ENCODE measurements at regions not wholly inside any gene's neighbourhood (a gene's known extent, or its start where the extent isn't known, plus 50 kb on each side); places are given as distances from the start of the nearest gene placed in this dataset.

DNA sequence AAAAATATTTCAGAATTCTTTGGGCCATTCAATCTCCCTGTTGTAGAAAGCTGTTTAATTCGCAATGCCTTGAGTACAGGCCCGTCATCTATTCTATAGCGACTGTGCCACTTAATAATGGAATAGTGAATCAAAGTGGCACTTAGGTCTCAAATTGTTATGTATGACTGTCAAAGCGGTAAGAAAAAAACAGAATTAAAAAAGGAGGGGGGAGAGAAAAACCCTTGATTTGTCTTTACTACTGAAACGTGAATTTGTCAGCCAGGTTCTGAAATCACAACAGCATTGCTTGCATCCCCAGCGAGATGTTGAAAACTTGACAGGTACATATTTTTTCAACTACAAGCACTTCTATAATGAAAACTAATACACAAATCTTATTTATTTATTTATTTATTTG is 320.9 kb downstream of the TFEC start:
- DNase-seq (ENCODE audit: low spot score) = no peak

DNA sequence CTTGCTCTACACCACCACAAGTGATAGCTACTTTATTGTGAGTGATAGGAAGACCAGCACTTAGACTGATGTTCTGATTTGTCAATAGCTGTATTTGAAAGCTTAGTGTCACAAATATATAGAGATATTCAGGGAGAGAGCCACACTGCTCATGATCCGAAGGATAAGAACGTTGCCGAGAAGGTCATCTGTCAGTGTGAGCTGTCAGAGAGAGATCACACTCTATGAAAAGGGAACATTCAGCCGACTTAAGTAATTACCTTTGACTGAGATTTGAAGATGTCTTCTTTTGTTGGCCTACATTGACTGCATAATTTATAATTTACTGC is 322.6 kb downstream of the TFEC start:
- DNase-seq (ENCODE audit: low spot score) = no peak

DNA sequence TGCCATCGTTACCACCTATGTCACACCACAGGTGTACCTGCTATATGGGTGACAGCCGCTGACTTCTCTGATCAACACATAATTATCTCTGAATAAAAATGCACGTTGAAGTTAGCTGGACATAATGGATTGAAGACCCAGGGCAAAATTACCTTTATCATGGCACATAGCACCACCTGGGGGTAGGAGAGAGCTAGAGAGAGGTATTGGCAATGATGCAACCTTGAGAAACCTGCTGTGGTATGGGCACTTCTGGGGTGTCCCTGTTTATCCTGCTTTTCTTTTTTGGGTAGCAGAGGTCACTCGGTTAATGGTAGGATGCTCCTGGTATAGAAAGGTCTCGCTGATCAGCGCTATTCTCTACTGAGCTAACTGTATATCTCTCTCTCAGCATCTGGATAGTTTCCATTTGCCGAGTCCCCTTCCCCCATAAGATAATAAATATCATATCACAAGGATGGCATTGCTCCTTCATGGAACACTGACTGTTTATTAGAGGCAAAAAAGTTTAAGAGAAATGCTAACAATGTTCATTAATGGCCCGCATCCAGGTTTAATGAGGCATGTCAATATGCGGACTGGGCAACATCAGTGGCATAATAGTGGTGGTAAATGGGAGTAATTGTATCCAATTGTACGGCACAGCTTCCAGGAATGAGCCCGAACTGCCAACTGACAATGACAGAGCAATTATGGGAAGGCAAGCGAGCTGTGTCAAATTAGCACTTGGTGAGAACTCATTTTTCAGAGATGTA is 323.1 kb downstream of the TFEC start:
- DNase-seq (ENCODE audit: low spot score) = no peak

DNA sequence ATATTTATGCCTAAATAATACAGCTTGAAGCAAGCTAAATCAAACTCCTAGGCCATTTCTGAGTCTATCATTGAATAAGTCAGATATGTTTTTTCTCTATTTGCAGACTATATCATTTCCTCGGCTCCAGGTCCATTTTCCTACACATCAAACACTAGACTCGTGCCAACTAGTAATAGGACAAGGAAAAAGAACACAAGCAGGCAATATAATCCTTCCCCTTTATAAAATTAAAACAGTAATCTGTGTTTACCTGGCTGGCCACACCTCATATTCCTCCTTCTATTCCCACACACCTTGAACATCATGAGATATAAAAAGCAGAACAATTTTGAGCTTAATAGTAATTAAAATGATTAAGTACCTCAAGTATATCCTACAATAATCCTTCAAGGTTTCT is 325.7 kb downstream of the TFEC start:
- DNase-seq (ENCODE audit: low spot score) = no peak

DNA sequence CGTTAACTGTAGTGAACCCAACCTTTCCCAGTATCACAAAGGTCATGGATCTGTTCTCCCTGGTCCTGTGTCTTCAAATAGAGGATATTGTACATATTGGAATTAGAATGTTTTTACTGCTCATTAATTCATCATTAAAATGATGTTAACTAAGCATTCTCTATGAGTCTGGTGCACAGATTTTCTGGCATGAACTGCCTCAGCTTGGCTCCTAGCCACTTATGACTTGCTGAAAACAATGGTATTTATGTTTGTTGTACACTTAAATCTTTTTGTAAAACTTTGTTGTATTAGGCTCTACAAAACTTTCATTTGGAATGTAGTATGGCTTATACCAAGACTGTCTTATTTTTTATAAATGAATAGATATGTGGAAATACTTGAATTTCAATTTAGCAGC is 329.4 kb downstream of the TFEC start:
- DNase-seq (ENCODE audit: low spot score) = no peak

DNA sequence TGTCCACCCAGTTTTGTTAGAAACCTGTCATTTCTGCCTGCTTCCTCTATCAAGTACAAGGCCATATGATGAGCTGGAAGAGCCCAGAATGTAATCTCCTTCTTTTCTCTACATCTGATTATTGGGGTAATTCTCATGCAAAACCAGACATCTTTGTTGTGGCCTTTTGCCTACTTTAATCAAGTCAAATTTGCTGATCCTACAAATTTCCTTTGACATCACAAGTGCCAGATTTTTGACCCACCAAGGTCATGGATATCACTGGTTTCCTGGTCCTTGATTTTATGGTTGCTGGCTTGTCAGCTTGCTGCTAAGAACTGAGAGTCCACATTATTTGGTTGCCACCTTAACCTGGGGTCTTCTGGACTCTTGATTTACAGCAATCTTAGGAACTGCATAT is 336.1 kb downstream of the TFEC start:
- no peak for DNase-seq (ENCODE audit: low spot score)

DNA sequence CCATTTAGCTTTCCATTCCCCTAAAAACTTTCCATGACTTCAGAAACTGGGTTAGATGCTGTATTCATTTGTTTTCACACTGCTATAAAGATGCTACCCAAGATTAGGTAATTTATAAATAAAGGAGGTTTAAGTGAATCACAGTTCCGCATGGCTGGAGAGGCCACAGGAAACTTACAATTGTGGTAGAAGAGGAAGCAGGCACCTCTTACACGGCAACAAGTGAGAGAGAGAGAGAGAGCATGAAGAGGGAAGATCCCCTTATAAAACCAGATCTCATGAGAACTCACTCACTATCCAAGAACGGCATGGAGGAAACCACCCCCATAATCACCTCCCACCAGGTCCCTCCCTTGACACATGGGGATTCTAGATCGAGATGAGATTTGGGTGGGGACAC is 336.8 kb downstream of the TFEC start:
- no peak for DNase-seq (ENCODE audit: low spot score)

DNA sequence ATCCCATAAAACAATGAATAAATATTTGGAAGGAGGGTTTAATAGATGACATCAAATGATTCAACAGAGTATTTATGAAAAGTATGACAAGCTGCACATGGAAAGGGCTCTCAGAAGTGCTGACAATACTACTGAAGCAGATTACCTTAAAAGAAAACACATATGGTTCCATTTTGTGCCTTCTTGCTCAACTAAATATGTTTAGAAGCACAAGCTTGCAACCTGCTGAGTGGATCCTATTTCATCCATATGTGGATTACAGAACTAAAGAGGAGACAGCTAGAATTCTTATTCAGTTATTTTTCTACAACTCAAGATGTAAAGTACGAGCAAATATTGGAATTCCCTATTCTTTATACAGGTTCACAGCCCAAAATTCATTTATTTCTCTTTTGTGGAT is 340.6 kb downstream of the TFEC start:
- DNase-seq (ENCODE audit: low spot score) = no peak

DNA sequence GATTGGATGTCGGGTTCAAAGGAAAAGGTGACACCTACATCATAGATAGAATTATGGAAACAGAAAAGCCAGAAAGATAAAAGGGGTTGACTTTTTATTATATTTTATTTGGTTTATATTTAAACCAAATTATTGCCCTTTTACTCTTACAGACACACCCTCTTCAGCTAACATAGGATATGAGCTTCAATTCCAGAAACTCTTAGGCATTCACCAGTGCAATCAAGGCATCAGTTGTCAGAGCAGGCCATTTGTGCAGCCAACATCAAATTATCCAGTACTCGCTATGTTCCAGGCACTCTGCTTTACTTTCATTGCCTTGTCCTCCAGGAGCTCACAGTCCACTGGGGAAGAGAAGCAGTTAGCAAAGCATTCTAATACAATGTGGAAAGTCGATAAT is 347.5 kb downstream of the TFEC start:
- DNase-seq (ENCODE audit: low spot score) = no peak

DNA sequence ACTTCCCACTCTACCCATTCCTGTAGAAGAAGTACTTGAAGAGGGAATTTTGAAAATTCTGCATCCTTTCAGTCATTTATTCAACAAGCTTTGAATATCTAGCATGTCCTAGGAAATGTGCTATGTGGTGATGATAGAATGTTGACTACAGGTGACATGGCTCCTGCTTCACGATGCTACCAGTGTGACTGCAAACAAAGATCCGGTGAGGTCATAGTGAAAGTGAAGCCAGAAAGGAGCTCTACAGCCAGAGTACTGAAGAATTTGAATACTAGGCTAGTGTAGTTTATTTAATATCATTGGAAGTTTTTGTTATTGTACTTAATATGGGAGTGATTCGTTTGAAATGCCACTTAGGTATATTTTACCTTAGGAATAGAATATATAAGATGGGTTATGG is 348.1 kb downstream of the TFEC start:
- no peak for DNase-seq (ENCODE audit: low spot score)

DNA sequence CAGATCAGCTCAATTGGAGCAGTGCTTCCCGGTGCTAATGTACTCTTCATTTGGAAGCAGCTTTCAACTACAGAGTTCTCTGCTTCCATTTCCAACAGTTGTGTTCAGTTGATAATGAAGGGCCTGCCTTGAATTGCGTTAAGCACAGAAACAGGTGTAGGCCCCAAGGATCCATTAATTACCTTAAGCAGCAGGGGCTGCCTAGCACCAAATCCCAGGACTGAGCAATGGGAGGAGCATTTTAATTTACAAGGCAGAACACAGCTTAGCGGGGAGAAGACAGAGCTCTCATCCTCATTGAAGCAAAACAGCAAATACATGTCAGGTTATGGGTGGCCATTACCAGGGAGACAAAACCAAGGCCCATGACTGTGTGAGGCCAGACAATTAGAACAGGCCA is 349.6 kb downstream of the TFEC start:
- no peak for DNase-seq (ENCODE audit: low spot score)

DNA sequence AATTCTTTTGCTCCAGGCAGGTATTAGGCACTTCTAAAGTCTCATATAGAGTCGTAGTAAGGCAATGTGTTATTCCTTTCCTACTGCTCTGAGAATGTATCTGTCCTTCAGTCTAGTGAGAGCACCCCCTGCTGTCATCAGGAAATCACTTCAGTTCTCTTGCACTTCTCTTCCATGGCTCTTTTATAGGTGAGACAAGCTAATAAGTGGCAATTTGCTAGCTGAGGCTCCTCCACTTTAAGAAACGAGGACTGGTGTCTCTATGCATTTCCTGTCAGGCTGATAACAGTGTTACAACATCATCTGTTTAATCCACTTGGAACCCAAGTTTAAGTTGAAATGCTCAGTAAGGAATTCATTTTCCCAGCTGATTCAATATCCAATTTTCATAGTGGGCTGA is 350.6 kb downstream of the TFEC start:
- peak; percentile 31 for DNase-seq (ENCODE audit: low spot score)

DNA sequence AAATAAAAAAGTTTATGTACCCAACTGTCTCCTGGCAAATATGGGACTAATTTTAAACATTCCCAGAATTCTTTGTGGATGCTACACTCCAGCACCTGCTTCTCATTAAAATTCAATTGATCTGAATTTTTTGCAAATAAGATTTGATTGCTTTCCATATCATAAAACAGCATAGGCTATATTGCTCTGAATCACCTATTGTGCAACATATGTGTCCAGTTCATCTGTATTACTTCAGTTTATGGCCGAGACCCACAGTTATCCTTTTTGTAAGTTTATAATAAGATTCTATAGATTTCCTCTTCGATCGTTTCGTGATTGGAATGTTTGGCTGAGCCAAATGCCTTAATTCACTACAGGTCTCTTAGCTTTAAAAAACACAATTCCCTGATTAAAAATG is 351.1 kb downstream of the TFEC start:
- DNase-seq (ENCODE audit: low spot score) = no peak

DNA sequence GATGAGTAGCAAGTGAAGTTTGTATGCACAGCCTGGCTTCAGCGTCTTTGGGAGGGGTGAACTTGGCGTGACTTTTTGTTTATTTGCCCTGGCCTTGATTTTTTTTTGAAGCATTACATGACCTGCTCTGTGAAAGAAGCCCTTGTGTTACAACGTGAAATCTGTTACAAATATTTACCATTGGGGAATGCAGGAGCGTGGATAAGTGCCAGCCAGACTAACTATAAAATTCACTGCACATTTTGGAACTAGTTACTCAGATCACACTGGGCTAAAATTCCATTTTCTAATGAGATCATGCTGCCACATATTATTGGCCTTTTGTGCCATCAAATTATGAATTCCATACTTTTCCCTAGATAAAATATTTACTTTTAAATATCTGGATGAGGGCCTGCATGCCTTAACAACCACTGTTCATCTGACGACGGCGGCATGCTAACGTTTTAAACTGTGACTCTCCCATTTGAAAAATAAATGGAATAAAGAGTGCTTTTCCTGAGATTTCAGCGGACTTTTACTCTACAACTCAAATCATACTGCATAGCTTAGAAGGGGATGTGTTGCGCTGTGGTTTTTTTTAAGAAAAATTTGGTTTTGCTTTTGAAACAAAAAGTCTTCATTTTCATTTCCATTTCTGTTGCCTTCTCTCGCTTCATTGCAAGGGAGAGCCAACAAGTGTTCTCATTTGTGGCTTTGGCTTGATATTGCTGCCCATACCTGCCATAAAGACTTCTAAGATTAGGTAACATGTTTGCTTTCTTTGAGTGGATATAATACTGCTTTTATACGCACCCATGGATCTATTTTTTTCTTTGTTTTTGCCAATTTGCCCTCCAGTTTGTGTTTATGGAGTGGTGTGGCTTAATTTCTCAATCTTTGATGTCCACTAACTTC is 352.2 kb downstream of the TFEC start:
- DNase-seq (ENCODE audit: low spot score) = no peak

DNA sequence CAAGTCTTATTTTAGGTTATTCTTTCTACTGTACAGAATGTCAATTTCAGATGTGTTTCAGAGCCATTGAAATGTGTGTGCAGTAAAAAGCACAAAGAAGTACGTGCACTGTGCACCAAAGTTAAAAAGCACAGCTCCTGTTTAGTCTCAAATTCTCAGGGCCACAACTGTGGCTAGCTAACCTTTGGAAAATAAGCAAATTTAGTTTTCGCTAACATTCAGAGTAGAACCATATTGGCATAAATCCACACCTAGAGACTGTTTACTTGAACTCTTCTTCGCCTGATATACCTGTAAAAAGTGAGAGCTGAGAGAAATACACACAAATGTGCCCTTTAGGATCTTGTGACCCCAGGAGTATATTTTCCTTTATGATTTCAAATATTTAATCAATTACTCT is 353.9 kb downstream of the TFEC start:
- DNase-seq (ENCODE audit: low spot score) = no peak

DNA sequence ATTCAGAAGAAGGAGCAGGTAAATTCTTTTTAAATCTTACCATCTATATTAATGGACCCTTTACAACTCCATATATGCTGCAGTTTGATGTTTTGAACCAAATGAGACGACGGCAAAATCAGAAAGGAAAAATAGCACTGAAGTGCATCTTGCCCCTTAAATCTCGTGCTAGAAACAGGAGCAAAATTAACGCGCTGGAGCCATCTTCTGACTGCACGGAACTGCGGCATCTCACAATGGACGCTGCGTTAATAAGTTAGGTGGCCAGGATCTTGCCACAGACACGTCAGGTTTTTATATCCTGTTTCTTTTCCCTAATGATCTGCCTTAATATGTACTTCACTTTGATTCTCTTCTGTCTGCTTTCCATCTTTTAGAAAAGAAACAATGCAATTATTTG is 354.5 kb downstream of the TFEC start:
- no peak for DNase-seq (ENCODE audit: low spot score)

DNA sequence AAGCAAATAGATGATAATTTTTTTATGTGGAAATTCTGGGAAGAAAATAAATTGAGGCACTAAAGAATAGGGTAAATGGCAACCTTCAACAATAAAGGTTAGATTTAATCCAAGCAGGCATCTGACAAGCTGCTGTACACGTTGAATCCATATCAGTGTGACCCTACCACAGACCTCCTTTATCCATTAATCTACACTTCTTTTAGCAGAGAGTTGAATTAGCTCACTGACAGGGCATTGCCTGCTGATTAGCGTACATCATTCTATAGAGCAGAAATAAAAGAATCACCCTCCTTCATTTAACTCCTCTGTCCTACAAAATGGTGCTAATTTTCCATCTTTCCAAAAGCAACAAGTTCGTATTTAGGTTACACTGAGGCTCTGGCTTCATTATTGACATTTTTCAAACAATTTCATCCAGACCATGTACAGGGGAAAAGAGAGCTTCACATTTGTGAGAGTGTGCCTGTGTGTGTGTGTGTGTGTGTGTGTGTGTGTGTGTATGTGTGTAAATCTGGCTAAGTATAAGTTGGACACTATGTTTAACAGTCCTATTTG is 356.0 kb downstream of the TFEC start:
- no peak for DNase-seq (ENCODE audit: low spot score)

DNA sequence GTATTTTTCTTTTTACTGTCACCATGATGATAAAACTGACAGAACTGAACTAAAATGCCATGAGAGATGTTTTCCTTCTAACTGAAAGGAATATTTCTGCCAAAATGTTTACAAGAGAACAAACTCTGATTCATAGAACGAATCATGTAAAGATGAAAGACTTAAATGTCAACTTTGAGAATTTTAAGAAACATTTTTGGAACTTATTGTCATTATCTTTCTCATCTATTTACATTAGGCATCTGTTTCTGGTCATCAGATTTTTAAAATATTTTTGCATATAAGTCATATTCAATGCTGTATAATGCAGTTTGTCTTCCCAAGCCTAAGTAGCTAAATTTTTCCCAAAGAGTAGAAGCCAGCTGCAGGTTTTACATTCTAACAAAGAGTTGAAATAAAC is 358.5 kb downstream of the TFEC start:
- DNase-seq (ENCODE audit: low spot score) = no peak

DNA sequence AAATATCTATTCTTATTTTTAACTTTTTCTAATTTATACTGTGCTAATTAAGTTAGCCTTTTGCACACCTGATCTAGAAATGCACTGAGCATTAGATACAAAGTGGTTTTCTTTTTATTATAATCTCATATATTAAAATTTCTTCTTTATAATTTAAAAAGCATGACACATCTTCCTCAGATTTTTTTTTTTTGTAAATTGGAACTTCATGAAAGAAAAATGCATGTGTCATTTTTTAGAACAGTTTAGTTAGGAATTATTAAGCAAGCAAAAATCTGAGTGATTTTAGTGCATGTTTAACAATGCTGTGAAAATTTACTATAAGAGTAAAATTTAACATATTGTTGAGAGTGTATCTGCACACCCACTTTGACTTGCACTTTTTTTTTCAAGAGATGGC is 367.9 kb downstream of the TFEC start:
- no peak for DNase-seq (ENCODE audit: low spot score)

DNA sequence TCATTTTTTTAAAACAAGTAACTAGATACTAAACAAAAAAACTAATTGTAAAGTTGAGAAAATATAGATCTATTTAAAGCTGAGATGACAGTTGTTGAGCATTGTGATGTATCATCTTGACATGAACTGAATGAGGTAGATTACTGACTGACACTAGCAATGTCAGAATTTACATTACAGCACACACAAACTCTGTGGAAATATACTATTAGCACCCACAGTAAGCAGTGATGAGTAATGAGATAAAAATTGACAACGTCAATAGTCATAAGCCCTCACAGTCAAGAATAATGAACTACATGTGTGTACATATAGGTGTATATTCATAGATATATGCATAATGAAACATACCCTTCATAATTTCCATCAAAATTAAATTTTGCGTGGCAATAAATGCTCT is 368.4 kb downstream of the TFEC start:
- DNase-seq (ENCODE audit: low spot score) = no peak

DNA sequence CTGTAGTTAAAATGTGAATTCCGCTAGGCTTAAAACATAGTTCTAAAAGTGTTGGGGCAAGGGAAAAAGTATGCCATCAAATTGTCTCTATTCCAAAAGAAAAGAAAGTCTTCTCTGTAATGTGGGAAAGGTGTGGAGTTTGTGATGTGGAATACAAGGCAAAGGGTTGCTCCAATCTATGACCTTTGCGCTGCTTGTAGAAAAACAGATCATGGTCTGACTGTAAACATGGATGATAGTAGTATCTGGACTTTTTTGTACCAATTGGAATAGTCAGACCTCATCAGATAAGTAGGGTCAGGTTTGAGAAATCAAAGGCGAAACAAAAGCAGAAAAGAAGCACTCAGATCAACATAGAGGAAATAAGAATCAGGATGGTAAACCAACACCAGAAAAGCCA is 372.3 kb downstream of the TFEC start:
- no peak for DNase-seq (ENCODE audit: low spot score)

DNA sequence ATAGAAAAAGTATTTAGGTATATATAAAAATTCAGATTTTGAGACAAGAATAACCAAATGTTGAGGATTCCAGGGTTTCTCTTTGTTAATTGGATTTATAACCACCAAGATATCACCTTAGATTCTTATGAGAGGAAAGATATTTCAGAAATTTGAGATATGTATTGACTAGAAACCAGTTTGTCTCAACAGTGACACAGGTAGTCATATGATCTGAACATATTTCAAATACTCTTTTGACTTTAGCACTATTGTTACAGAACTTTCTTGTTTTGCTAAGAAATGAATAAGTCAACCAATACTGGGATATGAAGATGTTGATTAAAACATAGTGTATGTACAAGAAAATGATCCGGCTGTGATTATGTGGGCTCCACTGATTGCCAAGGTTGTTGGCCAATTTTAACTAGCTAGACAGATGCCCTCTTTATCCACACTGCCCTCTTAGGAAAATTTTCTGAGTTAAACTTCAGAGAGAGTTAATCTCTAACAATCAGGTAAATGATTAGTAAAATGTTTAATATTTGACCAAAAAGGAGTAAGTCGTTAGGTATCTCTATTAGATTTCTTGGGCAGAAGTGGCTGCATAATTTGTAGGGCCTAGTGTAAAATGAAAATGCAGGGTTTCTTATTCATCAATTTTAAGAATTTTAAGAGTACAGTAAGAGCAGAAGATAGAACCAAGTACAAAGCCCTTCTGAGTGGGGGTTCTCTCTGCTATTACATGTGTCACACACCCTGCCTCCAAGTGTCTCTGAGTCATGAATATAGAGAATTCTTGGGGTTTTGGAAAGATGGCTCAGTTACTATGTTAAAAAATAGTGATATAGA is 376.0 kb downstream of the TFEC start:
- DNase-seq (ENCODE audit: low spot score) = no peak

DNA sequence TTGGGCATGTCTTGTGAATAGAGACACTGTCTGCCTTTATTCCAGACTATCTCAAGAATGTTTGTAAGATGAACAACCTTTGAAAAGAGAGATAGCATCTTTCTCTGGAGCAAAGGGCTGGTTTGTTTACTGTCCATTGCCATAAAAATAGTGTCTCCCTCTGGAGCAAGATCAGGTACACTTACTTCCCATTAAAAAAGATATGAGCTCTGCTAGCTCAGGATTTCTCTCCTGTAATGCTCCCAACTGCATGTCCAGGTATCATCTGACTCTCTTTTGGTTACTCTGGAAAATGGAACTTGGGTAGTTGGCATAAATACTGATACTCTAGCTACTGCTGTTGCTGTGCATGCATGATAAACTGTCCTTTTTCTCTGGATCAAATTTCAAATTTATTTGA is 381.1 kb downstream of the TFEC start:
- DNase-seq (ENCODE audit: low spot score) = no peak
